Left cardiac atrium (tissue), 4 donors: ENCODE measurements at regions not wholly inside any gene's neighbourhood (a gene's known extent, or its start where the extent isn't known, plus 50 kb on each side); places are given as distances from the start of the nearest gene placed in this dataset.

Experiments
- ATAC-seq, 2 donors: fragments of 200-7000 bp; cut with Tn5 transposase; one replicate each; pipeline ENCODE4 v1.9.1; 2020; ENCODE audit warnings: mild to moderate bottlenecking in 2 of 2, moderate library complexity in 2 of 2
- DNase-seq: peaks from one replicate; pipeline ENCODE4 v3.0.0-alpha.2; 2020
- intact Hi-C, 2 donors: fragments of 100-400 bp; cut with DNase I; formaldehyde crosslinking; loops; one replicate each; pipeline versions ENCODE4 v1.14.1 to v1.15.1; 2022 to 2023
- donor health status: DM: no; HTN: yes; CAD: no.
- donor health status: DM: no; HTN: yes; CAD: no; lungs with severe emphysema.
- donor health status: DM: yes; HTN: yes; CAD: no.
- donor health status: Dilated cardiomyopathy.

- no peak for DNase-seq
- intact Hi-C loops = no loop called here
- peak in 1 of 2 donors; percentile 81 for ATAC-seq
Observed at GRCh38 chr2:176669398-176670174, 400.3 kb downstream of the MTX2 start.

- intact Hi-C loops = no loop called here
- ATAC-seq (no peak), DNase-seq (no peak)
Observed at GRCh38 chr2:176675271-176675949, 406.2 kb downstream of the MTX2 start.

- ATAC-seq (no peak), DNase-seq (no peak)
- intact Hi-C loops = no loop called here
Observed at GRCh38 chr2:176677746-176678265, 408.6 kb downstream of the MTX2 start.

DNA sequence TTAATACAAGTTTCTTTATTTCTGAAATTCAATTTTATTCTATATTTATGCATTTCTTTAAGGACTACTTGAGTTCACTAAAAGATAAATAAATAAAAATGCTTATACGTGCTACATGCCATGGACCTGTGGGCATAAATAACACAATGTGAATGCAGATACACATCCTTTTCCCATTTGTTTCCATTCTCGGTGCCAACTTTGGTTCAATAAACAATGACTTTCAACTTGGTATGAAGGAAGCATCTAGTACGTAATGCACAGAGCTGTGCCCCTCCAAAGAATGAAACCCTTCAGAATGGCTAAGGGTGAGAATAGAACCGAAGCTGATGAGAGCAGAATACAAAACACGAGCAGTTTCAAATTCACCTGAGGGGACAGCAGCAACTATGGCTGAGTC lies 409.3 kb downstream of the MTX2 start:
- ATAC-seq = no peak
- DNase-seq = no peak
- intact Hi-C loops = no loop called here

DNA sequence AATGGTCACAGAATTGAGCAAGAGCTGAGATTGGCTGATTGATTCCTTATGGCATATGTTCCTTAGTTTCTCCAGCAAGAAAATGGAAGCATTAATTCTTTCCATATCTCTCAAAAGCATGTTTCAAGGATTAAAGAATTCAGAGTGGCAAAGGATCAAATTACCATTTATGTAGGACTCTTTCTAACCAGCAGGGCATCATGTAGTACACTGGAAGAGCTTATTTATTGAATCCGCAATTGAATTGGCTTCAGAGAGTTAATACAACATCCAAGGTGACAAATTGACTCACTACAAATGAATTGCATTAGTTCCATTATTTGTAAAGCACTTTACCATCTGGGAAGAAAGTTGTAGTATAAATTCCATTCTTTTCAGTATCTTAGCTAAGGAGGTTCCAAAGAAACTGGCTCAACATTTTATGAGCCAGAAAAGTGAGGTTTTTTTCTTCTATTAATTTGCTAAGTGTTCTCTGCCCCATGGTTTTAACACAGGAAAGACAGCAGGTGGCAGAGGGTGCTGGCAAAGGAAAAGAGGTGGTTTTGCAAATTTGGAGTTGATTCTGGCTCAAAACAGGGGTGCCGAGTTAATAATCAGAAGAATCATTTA lies 409.9 kb downstream of the MTX2 start:
- DNase-seq = no peak
- ATAC-seq = no peak
- intact Hi-C loops = no loop called here

DNA sequence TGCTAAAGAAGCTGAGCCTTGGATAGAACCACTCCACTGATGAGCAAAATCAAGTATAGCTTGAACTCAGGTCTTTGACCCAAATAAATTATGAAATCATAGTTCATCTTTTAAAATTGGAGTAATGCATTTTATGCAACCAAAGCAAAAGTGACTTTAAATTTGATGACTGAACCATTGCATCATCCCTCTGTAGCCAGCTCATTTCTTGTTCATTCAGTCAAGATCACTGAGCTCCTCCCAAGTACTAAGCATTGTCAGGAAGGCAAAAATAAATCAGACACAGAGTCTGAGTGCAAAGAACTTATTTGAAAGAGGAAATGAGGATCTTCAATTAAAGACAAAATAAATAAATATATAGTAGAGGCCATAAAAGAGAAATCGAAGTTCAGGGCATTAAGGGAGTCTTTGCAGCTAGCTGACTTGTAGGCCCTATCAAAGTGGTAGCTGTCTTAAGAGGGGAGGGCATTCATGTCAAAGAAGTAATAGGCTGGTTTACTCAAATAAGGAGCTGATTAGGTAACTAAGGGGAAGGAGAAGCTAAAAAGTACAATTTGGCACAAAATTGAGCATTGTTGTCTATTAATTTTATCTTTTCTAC lies 411.8 kb downstream of the MTX2 start:
- ATAC-seq (peak in 1 of 2 donors; percentile 35), DNase-seq (no peak)
- intact Hi-C loops = loop anchor here in 1 of 2 donors (10.0 kb wide), 1 partner anchor 134 kb away; no protein-coding TSS in a partner anchor

GRCh38 chr2:176681584-176682115 lies 412.4 kb downstream of the MTX2 start:
- intact Hi-C loops = loop anchor here in 1 of 2 donors (10.0 kb wide), 1 partner anchor 133 kb away; no protein-coding TSS in a partner anchor
- DNase-seq = no peak
- peak in 1 of 2 donors; percentile 16 for ATAC-seq

DNA sequence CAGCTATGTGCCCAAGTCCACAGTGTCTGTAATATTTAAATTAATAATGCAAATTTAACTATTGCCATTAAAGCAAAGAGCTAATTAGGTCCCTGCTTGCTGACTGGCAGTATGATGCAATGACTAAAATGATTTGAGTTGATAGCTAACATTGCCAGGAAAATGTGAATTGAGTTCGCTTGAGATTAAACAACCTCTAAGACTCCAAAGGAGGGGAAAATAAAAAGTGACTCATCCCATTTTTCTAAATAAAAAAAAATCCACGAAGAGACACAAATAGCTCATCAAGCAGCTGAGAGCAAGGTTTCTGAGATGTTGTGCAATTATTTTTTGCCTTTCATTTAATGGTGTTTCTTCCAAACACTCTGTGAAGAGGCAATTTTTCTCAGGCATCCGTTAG lies 413.0 kb downstream of the MTX2 start:
- ATAC-seq = peak in 1 of 2 donors; percentile 75
- no peak for DNase-seq

GRCh38 chr2:176683618-176684111 lies 414.4 kb downstream of the MTX2 start:
- intact Hi-C loops = loop anchor here in 1 of 2 donors (10.0 kb wide), 1 partner anchor 131 kb away; no protein-coding TSS in a partner anchor
- DNase-seq (no peak), ATAC-seq (peak in 1 of 2 donors; percentile 18)

More for the DNA sequence above, 413.0 kb downstream of the MTX2 start:
- intact Hi-C loops = loop anchor here in 1 of 2 donors (10.0 kb wide), 1 partner anchor 133 kb away; no protein-coding TSS in a partner anchor

DNA sequence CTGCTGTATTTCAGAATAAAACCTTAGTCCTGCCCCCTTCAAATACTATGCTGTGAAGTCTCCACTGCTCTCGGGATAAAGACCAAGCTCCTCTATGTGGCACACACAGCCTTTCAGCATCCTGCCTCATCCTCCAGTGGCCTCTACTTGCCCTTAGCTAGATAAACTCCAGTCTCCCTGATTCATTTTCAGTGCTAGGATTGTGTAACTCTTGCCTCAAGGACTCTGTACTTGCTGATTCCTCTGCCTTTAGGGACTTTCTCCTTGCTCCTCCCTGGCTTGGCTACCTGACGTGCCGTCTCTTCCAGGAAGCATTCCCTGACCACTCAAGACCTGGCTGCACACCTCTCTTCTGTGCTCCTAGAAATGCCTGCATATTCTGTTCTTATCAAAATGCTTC lies 416.7 kb downstream of the MTX2 start:
- intact Hi-C loops = loop anchor here in 1 of 2 donors (10.0 kb wide), 1 partner anchor 129 kb away; no protein-coding TSS in a partner anchor
- DNase-seq (no peak), ATAC-seq (peak; percentile 38 to 62)

GRCh38 chr2:176686328-176686727 lies 417.1 kb downstream of the MTX2 start:
- DNase-seq (no peak), ATAC-seq (no peak)
- intact Hi-C loops = loop anchor here in 1 of 2 donors (10.0 kb wide), 1 partner anchor 128 kb away; no protein-coding TSS in a partner anchor

DNA sequence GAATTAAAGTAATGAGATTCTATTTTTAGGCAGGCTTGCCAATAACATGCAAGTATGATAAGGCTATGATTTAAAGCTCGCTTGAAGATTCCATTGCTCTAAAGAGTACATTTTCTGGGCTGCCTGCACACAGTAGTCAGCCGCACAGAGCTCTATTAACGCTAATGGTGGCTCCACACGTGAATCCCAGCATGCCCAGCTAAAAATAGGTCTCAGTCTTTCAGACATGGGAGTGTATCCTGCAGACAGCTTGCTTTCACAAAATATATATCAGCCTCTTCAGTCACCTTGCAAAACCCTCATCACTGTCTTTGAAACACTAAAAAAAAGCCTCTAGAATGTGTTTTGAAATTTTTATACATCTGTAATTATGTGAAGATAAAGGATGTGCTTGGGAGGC lies 418.1 kb downstream of the MTX2 start:
- ATAC-seq (peak in 1 of 2 donors; percentile 40), DNase-seq (no peak)
- intact Hi-C loops = loop anchor here in 1 of 2 donors (10.0 kb wide), 1 partner anchor 127 kb away; no protein-coding TSS in a partner anchor

GRCh38 chr2:176687944-176688343 lies 418.7 kb downstream of the MTX2 start:
- intact Hi-C loops = loop anchor here in 1 of 2 donors (10.0 kb wide), 1 partner anchor 127 kb away; no protein-coding TSS in a partner anchor
- no peak for ATAC-seq
- DNase-seq = no peak

DNA sequence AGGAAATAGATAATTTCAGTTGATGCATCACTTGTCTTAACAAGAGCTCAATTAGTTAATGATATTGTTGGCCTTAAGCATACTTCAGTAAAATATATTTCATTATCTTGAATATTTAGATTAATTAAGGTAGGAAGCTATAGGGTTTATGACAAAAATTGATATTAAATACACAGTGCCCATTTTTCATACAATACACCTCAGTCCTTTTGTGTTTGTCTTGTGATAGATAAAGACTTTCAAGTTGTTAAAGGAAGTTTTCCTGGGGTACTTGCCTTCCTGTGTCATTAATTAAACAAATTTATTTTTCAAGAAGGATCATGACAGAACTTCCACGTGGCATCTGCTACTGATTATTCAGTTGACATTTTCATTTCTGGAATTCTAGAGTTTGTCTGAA lies 420.5 kb downstream of the MTX2 start:
- intact Hi-C loops = loop anchor here in 1 of 2 donors (10.0 kb wide), 1 partner anchor 125 kb away; no protein-coding TSS in a partner anchor
- DNase-seq (no peak), ATAC-seq (no peak)

GRCh38 chr2:176691471-176691870 lies 422.2 kb downstream of the MTX2 start:
- intact Hi-C loops = no loop called here
- DNase-seq = no peak
- ATAC-seq = no peak

- DNase-seq = no peak
- intact Hi-C loops = no loop called here
- ATAC-seq = peak; percentile 31 to 59
Observed at GRCh38 chr2:176692533-176692932, 423.3 kb downstream of the MTX2 start.

DNA sequence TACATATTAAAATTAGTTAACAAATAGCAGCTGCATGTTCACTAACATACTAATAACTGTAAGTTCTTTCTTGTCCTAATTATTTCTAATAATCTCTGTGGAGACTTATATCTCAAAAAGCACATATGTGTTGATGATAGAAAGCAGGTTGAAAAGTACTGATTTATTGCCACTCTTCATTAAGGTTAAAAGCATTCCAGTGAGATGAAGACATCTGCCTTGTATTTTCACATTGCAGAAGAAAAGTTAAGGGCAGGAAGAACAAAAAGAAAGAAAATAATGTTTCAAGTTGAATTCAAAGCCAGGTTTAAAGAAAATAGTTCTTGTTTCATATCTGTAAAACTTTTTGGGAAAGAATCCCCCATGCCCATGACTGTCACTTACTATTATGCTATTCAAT lies 429.9 kb downstream of the MTX2 start:
- intact Hi-C loops = no loop called here
- no peak for DNase-seq
- no peak for ATAC-seq

DNA sequence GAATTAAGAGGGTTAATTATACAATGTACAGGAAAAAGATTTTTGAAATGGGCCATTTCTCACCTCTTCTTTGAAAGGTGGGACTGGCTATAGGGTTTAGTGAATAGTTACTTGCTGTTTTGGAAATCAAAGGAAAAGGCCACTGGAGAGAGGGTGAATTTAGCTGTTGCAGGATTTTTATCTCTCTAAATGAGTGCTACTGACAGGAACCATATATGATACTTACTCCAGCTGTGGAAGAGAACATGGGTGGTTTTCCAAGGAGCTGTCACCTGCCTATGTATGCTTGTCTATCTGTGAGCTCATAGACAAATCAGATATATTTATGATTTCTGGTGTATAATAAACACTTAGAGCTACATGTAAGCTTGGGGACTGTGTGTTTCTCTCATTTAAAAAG lies 430.4 kb downstream of the MTX2 start:
- DNase-seq (no peak), ATAC-seq (no peak)
- intact Hi-C loops = no loop called here
